ENCODE measurements at regions not wholly inside any gene's neighbourhood (a gene's known extent, or its start where the extent isn't known, plus 50 kb on each side); places are given as distances from the start of the nearest gene placed in this dataset.

DNA sequence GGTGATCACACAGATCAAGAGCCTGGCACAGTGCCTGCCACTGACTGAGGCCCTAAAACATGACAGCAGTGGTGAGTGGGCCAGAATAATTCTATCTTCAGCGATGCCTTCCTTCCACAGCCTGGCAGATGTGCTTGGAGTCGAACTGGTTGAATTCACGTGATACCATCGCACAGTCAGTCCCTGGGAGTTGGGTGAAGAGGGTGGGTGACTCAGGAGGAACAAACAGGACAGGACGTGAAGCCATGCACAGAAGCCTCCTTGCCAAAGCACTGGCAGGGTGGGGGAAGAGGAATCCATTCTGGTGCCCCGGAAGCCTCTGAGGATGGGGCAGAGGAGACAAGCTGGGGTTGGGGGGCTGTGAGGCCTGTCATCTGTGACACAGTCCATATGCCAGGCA lies 80.3 kb upstream of the WNT4 start:
- Histone ChIP-seq H3K4me3 (ENCODE audit: low read depth in 1 of 2, low read length in 2 of 2) (no peak overlapping the region), H3K9ac (ENCODE audit: low read depth, low read length) (no peak overlapping the region), H3K79me2 (ENCODE audit: insufficient read depth, low read length) (no peaks in the 10 kb centered on the region), H3K9me3 (ENCODE audit: insufficient read depth, low read length, severe bottlenecking) (no peaks in the 10 kb centered on the region), H4K20me1 (ENCODE audit: insufficient read depth, low read length) (no peaks in the 10 kb centered on the region; the same call in 1 of the 2 replicates), H3K4me1 (ENCODE audit: insufficient read depth, low read length) (no peaks in the 10 kb centered on the region), H2AFZ (ENCODE audit: low read depth, low read length) (no peak overlapping the region), H3K27me3 (ENCODE audit: insufficient read depth, low read length, poor library complexity) (peaks cover 22% of the 10 kb centered on the region), H3K4me2 (ENCODE audit: insufficient read depth, low read length) (no peak overlapping the region), H3K27ac (ENCODE audit: low read length) (no peak overlapping the region), H3K36me3 (ENCODE audit: insufficient read depth, low read length) (no peaks in the 10 kb centered on the region)
- no peak for DNase-seq
- ATAC-seq (ENCODE audit: insufficient read depth, low read depth): no peak
- TF ChIP-seq EZH2 (IDR thresholded peaks at IDR 0.05; ENCODE audit: borderline replicate concordance, low read depth, low read length, severe bottlenecking): no peak
- TF ChIP-seq, protein P1, sequence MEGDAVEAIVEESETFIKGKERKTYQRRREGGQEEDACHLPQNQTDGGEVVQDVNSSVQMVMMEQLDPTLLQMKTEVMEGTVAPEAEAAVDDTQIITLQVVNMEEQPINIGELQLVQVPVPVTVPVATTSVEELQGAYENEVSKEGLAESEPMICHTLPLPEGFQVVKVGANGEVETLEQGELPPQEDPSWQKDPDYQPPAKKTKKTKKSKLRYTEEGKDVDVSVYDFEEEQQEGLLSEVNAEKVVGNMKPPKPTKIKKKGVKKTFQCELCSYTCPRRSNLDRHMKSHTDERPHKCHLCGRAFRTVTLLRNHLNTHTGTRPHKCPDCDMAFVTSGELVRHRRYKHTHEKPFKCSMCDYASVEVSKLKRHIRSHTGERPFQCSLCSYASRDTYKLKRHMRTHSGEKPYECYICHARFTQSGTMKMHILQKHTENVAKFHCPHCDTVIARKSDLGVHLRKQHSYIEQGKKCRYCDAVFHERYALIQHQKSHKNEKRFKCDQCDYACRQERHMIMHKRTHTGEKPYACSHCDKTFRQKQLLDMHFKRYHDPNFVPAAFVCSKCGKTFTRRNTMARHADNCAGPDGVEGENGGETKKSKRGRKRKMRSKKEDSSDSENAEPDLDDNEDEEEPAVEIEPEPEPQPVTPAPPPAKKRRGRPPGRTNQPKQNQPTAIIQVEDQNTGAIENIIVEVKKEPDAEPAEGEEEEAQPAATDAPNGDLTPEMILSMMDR (IDR thresholded peaks at IDR 0.05; ENCODE audit: borderline replicate concordance, extremely low read depth, low read length, poor library complexity, severe bottlenecking): no peak

DNA sequence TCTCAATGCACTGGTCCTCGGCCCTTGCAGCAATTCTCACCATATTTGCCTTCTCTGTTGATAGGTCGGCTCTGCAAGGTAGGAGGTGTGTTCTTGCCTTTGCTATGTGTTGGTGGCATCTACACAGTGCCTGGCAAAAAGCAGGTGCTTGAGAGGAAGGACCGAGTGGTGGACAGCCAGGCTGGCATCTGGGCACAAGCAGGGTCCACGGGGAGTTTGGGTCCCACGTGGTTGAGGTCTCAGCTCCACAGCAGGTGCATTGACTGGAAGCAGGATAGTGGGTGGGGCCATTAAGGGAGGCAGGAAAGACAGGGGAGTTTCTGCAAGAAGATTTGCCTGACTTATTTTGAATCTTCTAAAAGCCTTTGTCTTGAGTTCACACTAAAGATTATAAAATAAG lies 81.2 kb upstream of the WNT4 start:
- no peak overlapping the region for H3K9ac ChIP-seq (ENCODE audit: low read depth, low read length)
- no peak overlapping the region for H3K4me3 ChIP-seq (ENCODE audit: low read depth in 1 of 2, low read length in 2 of 2)
- H2AFZ ChIP-seq (ENCODE audit: low read depth, low read length): no peak overlapping the region
- no peak for ATAC-seq (ENCODE audit: insufficient read depth, low read depth)
- H3K36me3 ChIP-seq (ENCODE audit: insufficient read depth, low read length): no peaks in the 10 kb centered on the region
- no peak overlapping the region for H3K27ac ChIP-seq (ENCODE audit: low read length)
- no peaks in the 10 kb centered on the region; the same call in 1 of the 2 replicates for H4K20me1 ChIP-seq (ENCODE audit: insufficient read depth, low read length)
- H3K79me2 ChIP-seq (ENCODE audit: insufficient read depth, low read length): no peaks in the 10 kb centered on the region
- no peak for DNase-seq
- TF ChIP-seq, protein P1 (IDR thresholded peaks at IDR 0.05; ENCODE audit: borderline replicate concordance, extremely low read depth, low read length, poor library complexity, severe bottlenecking): no peak
- TF ChIP-seq EZH2 (IDR thresholded peaks at IDR 0.05; ENCODE audit: borderline replicate concordance, low read depth, low read length, severe bottlenecking): no peak
- peaks cover 22% of the 10 kb centered on the region for H3K27me3 ChIP-seq (ENCODE audit: insufficient read depth, low read length, poor library complexity)
- H3K4me1 ChIP-seq (ENCODE audit: insufficient read depth, low read length): no peaks in the 10 kb centered on the region
- H3K9me3 ChIP-seq (ENCODE audit: insufficient read depth, low read length, severe bottlenecking): no peaks in the 10 kb centered on the region
- H3K4me2 ChIP-seq (ENCODE audit: insufficient read depth, low read length): no peak overlapping the region

DNA sequence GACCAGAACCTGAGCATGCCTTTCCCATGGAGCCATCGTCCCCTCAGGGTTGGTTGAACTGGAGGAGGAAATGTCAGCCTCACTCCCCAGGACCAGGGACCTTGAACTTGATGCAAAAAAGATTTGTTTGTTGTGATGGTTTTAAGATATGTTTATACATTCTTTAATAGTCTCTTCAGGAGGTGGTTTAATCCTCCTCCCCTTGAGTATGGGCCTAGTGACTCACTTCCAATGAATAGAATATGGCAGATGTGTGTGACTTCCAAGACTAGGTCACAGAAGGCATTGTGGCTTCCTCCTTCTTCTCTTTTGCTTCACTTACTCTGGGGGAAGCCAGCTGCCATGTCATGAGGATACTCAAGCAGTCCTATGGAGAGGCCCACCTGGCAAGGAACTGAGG lies 81.7 kb upstream of the WNT4 start:
- H3K4me1 ChIP-seq (ENCODE audit: insufficient read depth, low read length): no peaks in the 10 kb centered on the region
- H3K27ac ChIP-seq (ENCODE audit: low read length): no peak overlapping the region
- no peaks in the 10 kb centered on the region for H3K9me3 ChIP-seq (ENCODE audit: insufficient read depth, low read length, severe bottlenecking)
- DNase-seq (no peak), ATAC-seq (ENCODE audit: insufficient read depth, low read depth) (no peak)
- H3K4me2 ChIP-seq (ENCODE audit: insufficient read depth, low read length): no peak overlapping the region
- H3K79me2 ChIP-seq (ENCODE audit: insufficient read depth, low read length): no peaks in the 10 kb centered on the region
- no peaks in the 10 kb centered on the region; the same call in 1 of the 2 replicates for H4K20me1 ChIP-seq (ENCODE audit: insufficient read depth, low read length)
- no peaks in the 10 kb centered on the region for H3K36me3 ChIP-seq (ENCODE audit: insufficient read depth, low read length)
- H3K4me3 ChIP-seq (ENCODE audit: low read depth in 1 of 2, low read length in 2 of 2): no peak overlapping the region
- H2AFZ ChIP-seq (ENCODE audit: low read depth, low read length): no peak overlapping the region
- H3K27me3 ChIP-seq (ENCODE audit: insufficient read depth, low read length, poor library complexity): peaks cover 22% of the 10 kb centered on the region
- TF ChIP-seq, protein P1 (IDR thresholded peaks at IDR 0.05; ENCODE audit: borderline replicate concordance, extremely low read depth, low read length, poor library complexity, severe bottlenecking): no peak
- no peak for TF ChIP-seq EZH2 (IDR thresholded peaks at IDR 0.05; ENCODE audit: borderline replicate concordance, low read depth, low read length, severe bottlenecking)
- H3K9ac ChIP-seq (ENCODE audit: low read depth, low read length): no peak overlapping the region
